SKM-1 (cell line): ENCODE measurements at regions not wholly inside any gene's neighbourhood (a gene's known extent, or its start where the extent isn't known, plus 50 kb on each side); places are given as distances from the start of the nearest gene placed in this dataset.

Experiments
- DNase-seq: peaks from one replicate; lab custom pipeline; 2025; ENCODE audit not compliant: unreplicated experiment; lab: John Stamatoyannopoulos, UW

DNA sequence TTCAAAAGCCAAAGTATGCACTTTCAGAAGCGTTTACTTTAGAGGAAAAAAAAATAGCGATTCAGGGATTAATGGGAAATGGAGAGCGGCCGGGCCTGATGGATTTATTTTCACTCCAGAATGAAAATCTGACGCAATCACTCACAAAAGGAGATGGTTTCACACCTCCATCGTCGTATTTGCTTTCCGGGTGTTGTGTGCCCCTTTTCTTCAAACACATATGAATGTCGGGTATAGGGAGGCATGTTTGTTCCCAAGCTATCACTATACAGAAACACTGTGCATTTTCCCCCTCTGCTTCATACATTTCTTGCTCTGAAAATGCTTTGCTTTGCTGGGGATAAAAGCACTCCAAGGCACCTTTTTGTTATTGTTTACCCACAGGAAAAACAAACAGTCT is 562.2 kb upstream of the ZFHX3 start:
- no peak for DNase-seq

DNA sequence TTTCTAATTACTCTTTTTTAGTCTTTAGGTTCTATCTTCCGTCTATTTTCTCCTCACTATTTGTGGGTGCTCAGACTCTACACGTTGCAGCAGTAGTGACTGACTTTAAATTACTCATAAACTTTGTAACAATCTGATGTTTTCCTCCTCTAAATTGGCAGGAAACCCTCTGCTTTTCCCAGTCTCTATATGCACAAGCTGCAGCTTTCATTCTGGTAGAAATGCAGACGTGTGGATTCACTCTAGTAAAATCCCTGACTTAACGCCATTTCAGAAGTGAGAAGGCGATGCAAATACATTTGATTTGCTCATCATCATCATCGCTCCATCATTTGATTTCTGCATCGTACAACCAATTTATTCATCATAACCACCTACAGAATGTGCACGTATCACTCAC is 561.0 kb upstream of the ZFHX3 start:
- DNase-seq, result no peak

DNA sequence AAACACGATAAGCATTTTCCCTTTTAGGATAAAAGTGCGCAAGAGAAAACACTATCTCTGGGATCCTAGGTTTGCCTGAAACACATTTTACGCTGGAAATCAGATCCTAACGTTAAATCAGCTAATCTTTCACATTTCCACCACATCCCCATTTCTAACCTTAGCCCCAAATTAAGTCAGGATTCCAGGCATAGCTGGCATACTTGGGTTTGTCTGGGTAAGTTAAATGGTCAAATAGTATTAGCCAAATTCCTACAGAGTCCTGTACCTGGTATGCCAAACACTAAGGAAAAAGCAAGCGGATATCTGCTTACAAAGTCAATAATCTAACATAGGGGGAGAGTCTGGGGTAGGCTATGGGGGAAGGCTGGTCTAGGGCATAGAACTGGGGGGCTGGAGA is 557.4 kb upstream of the ZFHX3 start:
- no peak for DNase-seq

- no peak for DNase-seq
Measured at GRCh38 chr16:73601911-73602310, 554.0 kb upstream of the ZFHX3 start.

GRCh38 chr16:73599870-73600269 is 551.9 kb upstream of the ZFHX3 start:
- DNase-seq, result no peak

DNA sequence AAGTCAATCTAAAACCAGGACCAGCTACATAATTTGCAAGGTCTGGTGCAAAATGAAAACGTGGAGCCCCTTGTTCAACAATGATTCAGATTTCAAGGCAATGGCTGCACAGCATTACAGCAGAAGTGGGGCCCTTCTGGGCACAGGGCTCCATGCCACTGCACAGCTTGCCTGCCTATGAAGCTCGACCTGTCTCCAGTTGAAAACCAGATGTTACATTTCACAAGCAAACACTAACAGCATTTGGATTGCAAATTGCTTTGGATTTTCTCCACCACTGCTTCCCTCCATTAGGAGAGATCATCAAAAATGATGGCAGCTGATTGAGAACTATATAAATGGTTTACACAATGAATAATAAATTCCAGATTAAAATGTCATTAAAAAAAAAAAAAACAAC is 551.4 kb upstream of the ZFHX3 start:
- DNase-seq, result no peak

DNA sequence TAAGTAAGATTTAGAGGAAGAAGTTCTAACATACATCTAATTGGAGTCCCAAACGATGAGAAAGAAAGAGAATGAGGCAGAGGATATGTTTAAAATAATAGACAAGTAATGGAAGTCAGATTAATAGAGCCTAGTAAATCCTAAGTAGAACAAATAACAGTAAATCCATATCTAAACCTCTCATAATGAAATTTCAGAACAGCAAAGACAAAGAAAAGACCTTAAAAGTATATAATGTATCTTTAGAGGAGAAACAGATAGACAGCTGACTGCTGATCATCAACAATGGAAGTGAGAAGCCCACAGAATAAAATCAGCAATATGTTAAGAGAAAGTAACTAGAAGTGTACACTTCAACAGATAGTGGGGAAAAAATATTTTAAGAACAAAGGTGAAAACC is 536.2 kb upstream of the ZFHX3 start:
- DNase-seq, result no peak

DNA sequence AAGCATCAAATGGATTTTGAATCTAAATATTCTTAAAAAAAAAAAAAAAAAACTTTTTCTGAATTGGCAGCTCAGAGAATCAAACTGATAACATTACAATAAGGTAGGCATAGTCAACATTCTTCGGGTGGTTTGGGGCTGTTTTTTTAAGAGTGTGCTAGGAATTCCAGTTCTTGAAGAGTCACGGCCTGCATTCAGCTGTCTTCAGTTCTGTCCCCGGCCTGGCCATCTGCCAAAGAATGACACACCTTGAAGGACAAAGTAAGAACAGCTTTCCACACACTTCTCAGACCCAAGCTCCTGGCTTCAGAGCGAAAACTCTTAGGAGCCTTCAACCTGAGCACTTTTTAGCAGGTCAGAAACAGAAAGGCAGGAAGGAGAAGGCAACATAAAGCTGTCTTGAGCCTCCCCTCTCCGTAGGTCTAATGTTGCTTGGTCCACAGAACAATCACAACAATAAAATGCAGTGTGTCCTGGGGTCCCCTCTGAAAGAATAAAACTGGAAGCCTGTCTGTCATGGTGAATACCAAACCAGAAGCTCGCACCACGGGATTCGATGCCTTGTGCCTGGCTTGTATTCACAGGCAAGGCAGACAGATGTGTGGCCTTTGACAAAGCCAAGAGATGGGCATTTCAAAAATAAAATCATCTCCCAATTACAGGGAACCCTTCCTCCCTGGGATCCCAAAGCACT is 524.4 kb upstream of the ZFHX3 start:
- no peak for DNase-seq

- no peak for DNase-seq
Measured at GRCh38 chr16:73569266-73569980, 521.5 kb upstream of the ZFHX3 start.

GRCh38 chr16:73568769-73569168 is 520.8 kb upstream of the ZFHX3 start:
- DNase-seq, result no peak

- DNase-seq, result no peak
Measured at GRCh38 chr16:73565925-73566324, 518.0 kb upstream of the ZFHX3 start.

DNA sequence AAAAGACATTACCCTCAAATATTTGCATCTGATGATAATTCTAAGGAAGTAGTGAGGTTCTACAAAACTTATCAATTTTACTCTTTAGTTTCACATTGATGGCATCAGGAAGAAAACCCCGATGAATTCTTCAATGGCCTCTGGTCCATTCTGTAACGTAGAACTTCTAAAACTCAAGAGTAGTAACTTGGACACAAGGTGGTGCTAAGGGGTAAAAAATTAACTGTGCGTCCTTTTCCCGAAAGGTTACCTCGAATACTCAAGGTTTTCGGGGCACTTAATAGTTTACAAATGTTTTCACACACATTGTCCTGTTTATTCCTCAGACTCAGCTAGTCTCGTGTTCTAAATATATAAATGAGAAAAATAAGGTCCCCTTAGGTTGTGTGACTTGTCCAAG is 517.3 kb upstream of the ZFHX3 start:
- DNase-seq, result no peak

DNA sequence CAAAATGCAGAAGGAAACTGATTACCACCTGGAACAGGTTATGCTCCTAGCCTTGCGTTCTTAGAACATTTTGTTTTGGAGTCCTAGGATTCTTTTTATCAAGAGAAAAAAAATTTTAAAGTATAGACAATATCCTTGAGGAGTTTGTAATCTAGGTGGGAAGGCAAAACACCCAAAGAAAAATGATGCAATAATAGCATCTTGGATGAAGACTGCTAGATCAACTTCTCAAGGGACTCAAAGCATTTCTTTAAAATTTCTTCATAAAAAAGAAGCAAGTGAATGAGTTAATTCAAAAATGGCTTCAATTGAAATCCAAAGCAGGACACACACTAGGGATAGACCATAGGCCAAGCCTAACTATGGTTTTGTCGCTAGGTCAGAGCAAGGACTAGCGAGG is 515.8 kb upstream of the ZFHX3 start:
- DNase-seq, result no peak

DNA sequence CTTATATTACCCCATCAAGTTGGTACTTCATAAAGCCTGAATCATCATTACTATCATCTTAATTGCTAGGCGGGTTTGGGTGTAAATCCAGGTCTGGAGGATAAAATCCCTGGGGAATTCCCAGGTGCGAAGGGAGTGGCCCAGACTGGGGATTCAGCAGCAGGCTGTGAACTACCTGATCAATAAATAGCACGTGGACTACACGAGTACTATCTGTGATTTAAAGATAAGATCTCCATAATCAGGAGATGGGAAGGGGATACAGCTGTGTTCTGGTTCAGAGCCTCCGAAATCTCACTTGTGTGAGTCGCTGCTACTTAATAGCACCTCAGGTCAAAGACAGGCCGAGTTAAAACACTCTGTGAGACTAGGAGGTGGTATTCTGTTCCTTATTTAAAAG is 512.6 kb upstream of the ZFHX3 start:
- DNase-seq, result no peak

- no peak for DNase-seq
Measured at GRCh38 chr16:73558219-73558618, 510.3 kb upstream of the ZFHX3 start.

DNA sequence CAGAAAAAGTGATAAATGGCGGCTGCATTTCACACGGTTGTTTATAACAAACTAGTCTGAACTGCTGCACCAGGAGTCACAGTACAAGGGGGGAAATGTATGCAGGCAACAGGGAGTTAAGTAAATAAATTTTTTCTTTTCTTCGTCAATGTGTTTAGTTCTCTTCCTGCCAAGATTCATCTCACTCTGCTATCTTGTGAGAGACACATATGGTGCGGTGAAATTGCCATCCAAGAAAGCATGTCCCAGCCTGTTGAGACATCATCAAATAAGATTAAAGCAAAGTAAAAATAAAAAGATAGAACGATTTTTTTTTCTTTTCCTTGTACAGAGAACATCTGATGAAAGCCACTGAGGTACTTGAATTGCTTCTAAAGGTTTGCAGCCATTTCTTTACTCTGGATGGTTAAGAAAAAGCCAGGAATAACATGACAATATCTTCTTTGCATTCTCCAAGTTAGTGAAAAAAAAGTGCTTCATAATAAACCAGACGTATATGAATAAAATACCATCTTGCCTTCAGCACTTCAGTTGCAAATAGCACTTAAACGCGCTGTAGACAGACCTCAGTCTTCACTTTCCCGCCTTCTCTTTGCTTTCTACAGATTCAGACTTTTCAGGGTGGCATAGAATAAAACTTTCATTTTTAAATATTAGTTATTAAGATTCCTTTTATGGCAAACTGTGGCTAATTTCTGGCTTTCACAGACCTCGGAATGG is 506.2 kb upstream of the ZFHX3 start:
- no peak for DNase-seq

DNA sequence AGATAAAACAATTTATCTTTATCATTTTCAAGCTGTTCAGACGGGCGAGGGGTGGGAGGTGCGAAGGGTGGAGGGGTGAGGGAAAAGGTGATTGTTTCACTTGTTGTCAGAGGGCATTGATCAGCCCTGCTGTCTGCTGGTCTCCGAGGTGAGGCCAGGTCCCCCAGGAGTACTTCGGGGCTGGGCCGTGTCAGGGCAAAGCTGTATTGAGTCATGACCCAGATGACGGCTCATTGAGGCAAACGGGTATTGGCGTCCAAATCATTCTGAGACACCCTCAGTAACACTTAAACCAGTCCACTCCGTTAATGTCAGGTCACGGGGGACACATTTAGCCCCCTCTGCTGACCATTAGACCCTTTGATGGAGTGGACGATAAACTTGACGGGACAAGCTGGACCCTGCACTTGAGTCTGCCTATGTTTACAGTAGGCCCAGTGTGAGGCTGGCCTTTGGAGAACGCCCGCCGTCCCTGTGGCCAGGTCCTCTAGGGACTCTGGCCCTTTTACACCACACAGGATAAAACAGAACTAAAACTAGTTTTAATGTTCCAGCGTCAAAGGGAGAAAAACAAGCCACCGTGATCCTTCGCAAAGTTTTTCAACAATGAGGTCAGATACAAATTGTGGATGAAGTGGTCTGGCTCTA is 502.2 kb upstream of the ZFHX3 start:
- no peak for DNase-seq

DNA sequence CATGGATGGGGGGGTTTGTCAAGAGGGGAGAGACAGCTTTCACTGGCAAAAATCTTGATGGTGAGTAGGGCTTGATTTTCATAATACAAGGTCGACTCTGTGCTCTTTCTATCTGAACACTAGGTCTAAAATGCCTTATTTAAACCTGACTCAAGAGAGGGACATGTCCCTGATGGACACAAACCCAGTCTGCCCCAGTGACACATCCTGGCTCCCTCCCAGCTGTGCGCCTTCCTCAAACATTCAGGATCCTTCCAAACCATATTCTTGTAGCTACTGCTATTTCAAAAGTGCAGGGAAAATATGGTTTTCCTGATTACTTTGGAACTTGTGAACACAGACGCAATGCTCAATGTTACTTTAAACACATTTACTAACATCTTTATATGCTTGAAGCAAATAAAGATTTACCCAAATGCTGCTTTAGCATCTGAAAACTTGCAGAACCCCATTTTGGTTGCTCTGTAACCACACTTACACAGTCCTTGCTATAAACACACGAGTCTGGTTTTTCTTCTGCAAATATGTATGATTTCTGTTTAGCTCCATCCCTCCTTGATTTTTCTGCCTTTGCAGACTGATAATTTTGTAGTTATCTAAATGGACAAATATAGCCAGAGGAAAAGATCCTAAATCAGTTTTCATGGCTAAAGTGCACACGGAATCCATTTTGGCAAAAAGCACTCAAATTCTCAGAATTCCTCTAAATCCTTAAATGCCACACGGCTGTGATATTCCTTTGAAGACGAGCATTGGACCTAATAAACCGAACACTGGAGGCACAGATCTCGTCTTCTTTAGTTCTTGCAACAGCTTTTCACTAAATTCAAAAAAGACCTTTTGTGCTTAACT is 499.9 kb upstream of the ZFHX3 start:
- no peak for DNase-seq

- DNase-seq, result no peak
Measured at GRCh38 chr16:73546341-73546845, 498.5 kb upstream of the ZFHX3 start.

DNA sequence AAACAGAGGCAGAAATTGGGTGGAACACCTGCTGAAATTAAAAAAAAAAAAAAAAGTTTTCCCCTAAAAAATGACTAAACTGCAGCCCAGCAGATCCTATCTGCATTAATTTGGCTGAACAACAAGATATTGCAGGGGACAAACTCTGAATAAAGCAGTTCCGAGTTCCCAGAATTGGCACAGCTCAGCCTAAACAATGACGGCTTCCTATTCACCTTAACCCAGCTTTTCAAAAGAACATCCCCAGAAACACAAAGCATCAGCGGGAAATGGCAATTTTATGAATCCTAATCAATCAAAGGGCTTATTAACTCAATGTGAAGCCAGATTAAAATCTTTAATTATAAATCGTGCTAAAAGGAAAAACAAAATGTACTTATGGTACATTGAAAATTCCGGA is 497.8 kb upstream of the ZFHX3 start:
- DNase-seq, result no peak

- no peak for DNase-seq
Measured at GRCh38 chr16:73545290-73545689, 497.4 kb upstream of the ZFHX3 start.
